HG03108 (cell line): ENCODE measurements at regions not wholly inside any gene's neighbourhood (a gene's known extent, or its start where the extent isn't known, plus 50 kb on each side); places are given as distances from the start of the nearest gene placed in this dataset.
"Not testable (repeated sequence)": the region's sequence is repeated elsewhere in the genome, so short reads cannot be mapped to it uniquely, and the experiment has no call there.

Source experiments
- ATAC-seq: cut with Tn5 transposase; IDR thresholded peaks from one replicate; pipeline ENCODE4 v1.9.1; 2021; ENCODE audit warnings: moderate library complexity; ENCODE audit not compliant: unreplicated experiment

DNA sequence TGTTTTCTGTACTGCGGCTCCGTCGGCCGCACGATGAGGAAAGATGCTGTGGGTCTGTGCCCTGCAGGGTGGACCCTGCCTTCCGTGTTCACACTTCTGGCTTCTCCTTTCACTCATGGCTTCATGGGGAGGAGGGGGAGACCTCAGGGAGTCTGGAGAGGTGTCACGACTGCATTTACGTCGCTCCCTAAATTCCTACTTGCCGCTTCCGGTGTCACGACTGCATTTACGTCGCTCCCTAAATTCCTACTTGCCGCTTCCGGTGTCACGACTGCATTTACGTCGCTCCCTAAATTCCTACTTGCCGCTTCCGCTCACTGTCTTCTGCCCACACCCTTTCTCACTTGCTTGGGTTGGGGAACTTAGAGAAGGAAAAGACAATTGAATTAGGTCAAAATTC, 68.4 kb upstream of the ALKAL2 start:
- not testable (repeated sequence) for ATAC-seq

GRCh38 chr2:355773-356172, 67.9 kb upstream of the ALKAL2 start:
- ATAC-seq, result no peak

GRCh38 chr2:352696-353095, 64.8 kb upstream of the ALKAL2 start:
- no peak for ATAC-seq

DNA sequence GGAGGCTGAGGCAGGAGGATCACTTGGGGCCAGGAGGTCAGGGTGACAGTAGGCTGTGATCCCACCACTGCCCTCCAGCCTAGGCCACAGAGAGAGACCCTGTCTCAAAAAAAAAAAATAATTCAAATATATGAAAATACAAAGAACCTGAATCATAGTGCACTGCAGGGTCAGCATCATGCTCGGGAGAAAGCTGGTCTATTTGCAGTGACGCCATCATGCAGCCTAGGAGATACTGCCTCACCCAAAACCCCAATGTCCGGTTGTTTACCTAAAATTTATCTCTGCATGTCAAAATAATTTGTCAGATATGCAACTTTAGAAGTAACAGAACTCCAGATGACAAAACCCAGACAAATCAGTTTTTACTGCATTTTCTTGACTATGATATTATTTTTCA, 61.5 kb upstream of the ALKAL2 start:
- ATAC-seq, result no peak

GRCh38 chr2:348361-348916, 60.5 kb upstream of the ALKAL2 start:
- no peak for ATAC-seq

DNA sequence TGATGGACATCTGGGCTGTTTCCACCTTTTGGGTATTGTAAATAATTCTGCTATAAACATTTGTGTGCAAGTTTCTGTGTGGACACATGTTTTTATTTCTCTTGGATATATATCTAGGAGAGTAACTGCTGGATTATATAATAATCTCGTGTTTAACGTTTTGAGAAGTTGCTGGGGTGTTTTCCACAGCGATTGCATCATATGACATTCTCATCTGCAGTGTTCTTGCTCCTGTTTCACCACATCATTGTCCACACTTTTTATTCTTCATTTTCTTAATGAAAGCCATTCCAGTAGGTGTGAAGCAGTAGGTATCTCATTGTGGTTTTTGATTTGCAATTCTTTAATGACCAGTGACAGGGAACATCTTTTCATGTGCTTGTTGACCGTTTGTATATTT, 56.9 kb upstream of the ALKAL2 start:
- ATAC-seq, result no peak

- no peak for ATAC-seq
These were observed 55.5 kb upstream of the ALKAL2 start for GRCh38 chr2:343355-343754.

DNA sequence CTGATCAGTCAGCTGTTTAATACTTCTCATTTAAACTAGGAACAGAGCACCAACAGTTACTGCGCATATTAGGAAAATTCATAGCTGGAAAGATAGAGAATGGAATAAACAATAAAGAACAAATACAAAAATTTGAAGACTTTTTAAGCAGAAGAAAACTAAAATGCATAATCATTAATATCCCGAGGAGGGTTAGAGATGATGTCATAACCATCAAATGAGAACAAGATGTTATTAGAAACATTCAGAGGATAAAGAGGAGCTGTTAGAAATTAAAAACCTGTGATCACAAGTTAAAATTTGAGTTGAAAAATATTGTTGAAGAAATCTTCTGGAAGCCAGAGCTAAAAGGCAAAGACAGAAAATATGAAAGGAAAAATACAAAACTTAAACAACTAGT, 54.0 kb upstream of the ALKAL2 start:
- ATAC-seq, result no peak

- ATAC-seq, result no peak
These were observed 53.2 kb upstream of the ALKAL2 start for GRCh38 chr2:341017-341542.
